Nephron (organoid): ENCODE measurements at regions not wholly inside any gene's neighbourhood (a gene's known extent, or its start where the extent isn't known, plus 50 kb on each side); places are given as distances from the start of the nearest gene placed in this dataset.
"Not testable (repeated sequence)": the region's sequence is repeated elsewhere in the genome, so short reads cannot be mapped to it uniquely, and the experiment has no call there.

Source experiments
- H3K27ac Mint-ChIP-seq, 3 experiments: 2 replicates each; pipeline ENCODE4 v1.8.0; 2020; ENCODE audit warnings: mixed read lengths in 3 of 3, mild to moderate bottlenecking in 2 of 3, moderate library complexity in 1 of 3
- H3K27me3 Mint-ChIP-seq: 2 replicates; pipeline ENCODE4 v1.8.0; 2021; ENCODE audit warnings: low read depth, mild to moderate bottlenecking, moderate library complexity, mixed read lengths
- H3K36me3 Mint-ChIP-seq: 2 replicates; pipeline ENCODE4 v1.8.0; 2020; ENCODE audit warnings: low read depth, mixed read lengths
- H3K4me1 Mint-ChIP-seq: 2 replicates; pipeline ENCODE4 v1.8.0; 2020; ENCODE audit warnings: mixed read lengths
- H3K4me3 Mint-ChIP-seq, 3 experiments: 2 replicates each; pipeline ENCODE4 v1.8.0; 2020; ENCODE audit warnings: mild to moderate bottlenecking in 3 of 3, mixed read lengths in 3 of 3, moderate library complexity in 2 of 3
- H3K9me3 Mint-ChIP-seq: 2 replicates; pipeline ENCODE4 v1.8.0; 2020; ENCODE audit warnings: mixed read lengths
- CTCF ChIP-seq, 3 experiments: fragments of 200-600 bp; sonication (generic); IDR thresholded peaks; one replicate each; pipeline ENCODE4 v1.5.0; 2021; ENCODE audit warnings: antibody characterized with exemption in 3 of 3; ENCODE audit not compliant: unreplicated experiment in 3 of 3

DNA sequence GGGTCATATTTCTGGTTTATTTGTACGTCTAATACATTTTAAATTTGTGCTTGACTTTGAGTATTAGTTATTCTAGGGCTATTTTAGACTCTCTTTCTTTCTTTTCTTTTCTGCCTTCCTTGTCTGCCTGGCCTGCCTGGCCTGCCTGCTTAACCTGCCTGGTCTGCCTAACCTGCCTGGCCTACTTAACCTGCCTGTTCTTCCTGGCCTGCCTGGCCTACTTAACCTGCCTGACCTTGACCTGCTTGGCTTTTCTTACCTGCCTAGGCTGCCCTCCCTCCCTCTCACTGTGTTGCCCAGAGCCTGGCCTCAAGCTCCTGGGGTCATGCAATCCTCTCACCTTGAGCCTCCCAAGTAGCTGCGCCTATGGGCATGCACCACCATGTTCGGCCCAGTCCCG lies 83.7 kb downstream of the PMAIP1 start:
- peaks cover 11% of the 10 kb centered on the region for H3K4me1 Mint-ChIP-seq
- H3K36me3 Mint-ChIP-seq: no peaks in the 10 kb centered on the region
- H3K4me3 Mint-ChIP-seq: no peak overlapping the region
- H3K27me3 Mint-ChIP-seq: peaks cover 6% of the 10 kb centered on the region
- no peaks in the 10 kb centered on the region for H3K9me3 Mint-ChIP-seq
- no peak overlapping the region for H3K27ac Mint-ChIP-seq
- no peak for TF ChIP-seq CTCF (IDR thresholded peaks at IDR 0.05; ENCODE audit: unreplicated experiment in 3 of 3)

DNA sequence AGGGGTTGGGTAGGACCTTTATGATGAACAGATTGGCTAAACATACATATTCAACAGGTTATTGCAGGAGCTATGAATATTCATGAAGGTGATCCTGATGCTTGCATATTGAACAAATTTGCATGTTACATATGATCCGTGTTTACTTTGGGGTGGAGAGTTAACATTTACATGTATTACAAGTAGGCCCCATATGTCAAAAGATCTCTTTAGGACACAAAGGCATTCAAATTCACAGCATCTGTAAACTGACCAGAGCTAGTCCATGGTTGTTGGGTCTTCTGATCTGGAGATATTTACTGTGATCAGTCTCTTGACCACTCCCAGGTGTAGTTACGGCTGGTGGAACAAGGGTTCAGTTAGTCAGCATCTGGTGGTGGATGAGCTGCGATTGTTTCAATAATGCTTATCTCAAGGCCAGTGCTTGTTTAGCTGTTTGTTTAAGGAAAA lies 80.4 kb downstream of the PMAIP1 start:
- Mint-ChIP-seq H3K4me1 (peaks cover 11% of the 10 kb centered on the region), H3K9me3 (no peaks in the 10 kb centered on the region)

GRCh38 chr18:59971871-59972428 lies 72.2 kb downstream of the PMAIP1 start:
- H3K4me1 Mint-ChIP-seq: peaks cover 10% of the 10 kb centered on the region
- TF ChIP-seq CTCF (IDR thresholded peaks at IDR 0.05; ENCODE audit: unreplicated experiment in 3 of 3): no peak
- H3K4me3 Mint-ChIP-seq: no peak overlapping the region
- no peak overlapping the region for H3K27ac Mint-ChIP-seq
- H3K9me3 Mint-ChIP-seq: peaks cover 8% of the 10 kb centered on the region
- H3K36me3 Mint-ChIP-seq: no peaks in the 10 kb centered on the region
- no peaks in the 10 kb centered on the region for H3K27me3 Mint-ChIP-seq

More for the DNA sequence above, 80.4 kb downstream of the PMAIP1 start:
- Mint-ChIP-seq H3K27me3 (peaks cover 6% of the 10 kb centered on the region), H3K4me3 (no peak overlapping the region), H3K27ac (no peak overlapping the region), H3K36me3 (no peaks in the 10 kb centered on the region)
- TF ChIP-seq CTCF (IDR thresholded peaks at IDR 0.05; ENCODE audit: unreplicated experiment in 3 of 3): no peak

- not testable (repeated sequence) for H3K4me1 Mint-ChIP-seq, H3K4me3 Mint-ChIP-seq, H3K36me3 Mint-ChIP-seq, H3K27ac Mint-ChIP-seq, H3K27me3 Mint-ChIP-seq, H3K9me3 Mint-ChIP-seq
Measured at GRCh38 chr18:59971144-59971543, 71.3 kb downstream of the PMAIP1 start.

DNA sequence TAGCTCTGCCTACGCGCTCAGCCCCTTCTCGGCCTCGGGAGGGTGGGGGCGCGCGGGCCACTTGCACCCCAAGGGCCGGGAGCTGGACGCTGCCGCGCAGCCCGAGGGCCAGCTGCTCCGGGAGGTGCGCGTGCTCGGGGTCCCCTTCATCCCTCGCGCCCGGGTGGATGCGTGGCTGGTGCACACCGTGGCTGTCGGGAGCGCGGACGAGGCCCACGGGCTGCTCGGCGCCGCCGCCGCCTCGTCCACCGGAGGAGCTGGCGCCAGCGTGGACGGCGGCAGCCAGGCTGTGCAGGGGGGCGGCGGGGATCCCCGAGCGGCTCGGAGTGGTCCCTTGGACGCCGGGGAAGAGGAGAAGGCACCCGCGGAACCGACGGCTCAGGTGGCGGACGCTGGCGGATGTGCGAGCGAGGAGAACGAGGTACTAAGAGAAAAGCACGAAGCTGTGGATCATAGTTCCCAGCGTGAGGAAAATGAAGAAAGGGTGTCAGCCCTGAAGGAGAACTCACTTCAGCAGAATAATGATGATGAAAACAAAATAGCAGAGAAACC lies 69.8 kb downstream of the PMAIP1 start:
- not testable (repeated sequence) for H3K4me3 Mint-ChIP-seq, H3K27me3 Mint-ChIP-seq, H3K9me3 Mint-ChIP-seq, H3K36me3 Mint-ChIP-seq, H3K4me1 Mint-ChIP-seq, H3K27ac Mint-ChIP-seq

- Mint-ChIP-seq H3K4me3 (no peak overlapping the region), H3K4me1 (peaks cover 10% of the 10 kb centered on the region), H3K9me3 (peaks cover 8% of the 10 kb centered on the region), H3K27ac (no peak overlapping the region), H3K27me3 (peaks cover 5% of the 10 kb centered on the region), H3K36me3 (no peaks in the 10 kb centered on the region)
- TF ChIP-seq CTCF (IDR thresholded peaks at IDR 0.05; ENCODE audit: unreplicated experiment in 3 of 3): no peak
Measured at GRCh38 chr18:59968583-59968982, 68.8 kb downstream of the PMAIP1 start.

- Mint-ChIP-seq H3K27me3 (peaks cover 8% of the 10 kb centered on the region), H3K36me3 (no peaks in the 10 kb centered on the region), H3K4me1 (peaks cover 5% of the 10 kb centered on the region), H3K27ac (no peak overlapping the region), H3K4me3 (no peak overlapping the region), H3K9me3 (peaks cover 8% of the 10 kb centered on the region)
- TF ChIP-seq CTCF (IDR thresholded peaks at IDR 0.05; ENCODE audit: unreplicated experiment in 3 of 3): no peak
Measured at GRCh38 chr18:59967878-59968277, 68.1 kb downstream of the PMAIP1 start.
